DMS79 treated with DMSO at 0.1 percent for 48 hours (cell line): ENCODE measurements at regions not wholly inside any gene's neighbourhood (a gene's known extent, or its start where the extent isn't known, plus 50 kb on each side); places are given as distances from the start of the nearest gene placed in this dataset.
"Not testable (repeated sequence)": the region's sequence is repeated elsewhere in the genome, so short reads cannot be mapped to it uniquely, and the experiment has no call there.

Experiments used
- DNase-seq: peaks from one replicate; lab custom pipeline; 2025; lab: John Stamatoyannopoulos, UW

DNA sequence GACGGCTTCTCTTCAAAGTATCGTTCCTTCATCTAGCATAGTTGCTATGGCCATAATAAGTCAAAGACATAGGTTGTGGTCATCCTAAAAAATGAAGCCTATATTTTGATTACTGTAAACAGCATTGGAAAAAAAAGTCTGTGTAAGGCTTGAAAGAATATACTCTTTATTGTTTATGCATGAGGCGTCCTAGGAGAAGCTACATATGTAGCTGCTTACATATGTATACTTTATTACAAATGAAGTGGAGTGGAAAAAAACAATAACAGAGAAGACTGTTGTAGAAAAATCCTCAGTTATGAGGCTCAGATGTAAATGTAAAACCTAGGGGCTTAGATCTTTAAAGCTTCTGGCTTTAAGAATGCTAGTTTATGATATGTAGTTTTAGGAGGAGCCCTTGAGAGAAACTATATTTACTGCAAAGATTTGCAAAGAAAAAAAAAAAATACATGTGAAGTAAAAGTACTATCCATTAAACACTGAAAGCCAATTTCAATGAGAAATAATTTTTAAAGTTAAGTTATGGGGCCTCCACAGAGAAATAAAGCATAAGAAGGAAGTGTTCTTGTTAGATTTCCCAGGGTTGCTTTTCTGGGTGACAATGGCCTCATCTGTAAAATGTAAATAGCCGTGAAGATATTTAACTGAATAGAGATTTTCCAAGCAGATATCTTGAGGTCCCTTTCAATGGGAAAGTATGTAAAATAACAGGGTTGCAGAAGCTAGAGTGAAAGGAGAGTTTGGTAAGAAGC, 598.2 kb downstream of the TRIML1 start:
- no peak for DNase-seq

DNA sequence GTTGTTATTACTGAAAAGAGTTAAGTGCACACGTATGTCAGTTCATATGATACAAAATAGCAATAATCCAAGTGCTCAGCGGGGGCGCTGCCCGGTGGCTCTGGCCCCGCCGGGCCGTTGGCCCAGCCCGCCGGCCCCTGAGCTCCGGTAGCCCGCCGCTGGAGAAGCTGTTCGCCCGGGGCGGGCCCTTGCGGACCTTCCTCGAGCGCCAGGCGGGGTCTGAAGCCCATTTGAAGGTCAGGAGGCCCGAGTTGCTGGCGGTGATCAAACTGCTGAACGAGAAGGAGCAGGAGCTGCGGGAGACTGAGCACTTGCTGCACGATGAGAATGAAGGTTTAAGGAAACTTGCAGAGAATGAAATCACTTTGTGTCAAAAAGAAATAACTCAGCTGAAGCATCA, 599.0 kb downstream of the TRIML1 start:
- not testable (repeated sequence) for DNase-seq

DNA sequence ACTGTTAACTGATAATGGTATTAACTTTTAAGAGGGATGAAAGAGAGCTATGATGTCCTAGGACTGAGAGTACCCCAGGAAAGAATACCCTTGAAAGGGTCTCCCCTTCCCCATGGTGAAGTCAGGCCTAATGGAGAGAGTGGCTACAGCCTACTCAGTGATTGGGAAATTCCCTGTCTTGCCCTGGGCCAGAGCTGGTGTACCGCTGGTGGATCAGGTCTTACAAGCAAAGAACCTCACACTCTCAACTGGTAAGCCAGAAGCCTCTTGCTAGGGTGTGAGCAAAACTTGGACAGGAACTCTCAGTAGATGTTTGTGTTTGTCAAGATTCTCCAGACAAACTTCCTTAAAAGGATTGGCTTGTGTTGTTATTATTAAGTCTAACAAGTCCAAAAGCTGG, 600.9 kb downstream of the TRIML1 start:
- DNase-seq = not testable (repeated sequence)

DNA sequence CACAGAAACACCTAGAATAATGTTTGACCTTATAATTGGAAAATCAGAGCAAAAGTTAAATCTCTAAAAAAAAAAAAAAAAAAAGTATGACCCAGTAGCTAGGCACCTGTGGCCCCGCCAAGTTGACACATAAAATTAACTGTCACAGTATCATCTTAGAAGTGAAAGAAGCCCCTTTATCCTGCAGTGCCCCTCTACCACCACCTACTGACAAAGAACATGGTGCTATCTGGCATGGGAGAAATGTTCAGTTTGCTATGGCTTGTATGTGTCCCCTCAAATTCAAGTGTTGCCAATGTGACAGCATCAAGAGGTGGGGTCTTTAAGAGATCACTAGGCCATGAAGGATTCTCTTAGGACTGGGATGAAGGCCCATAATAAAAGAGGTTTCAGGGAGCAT, 601.5 kb downstream of the TRIML1 start:
- DNase-seq = not testable (repeated sequence)

DNA sequence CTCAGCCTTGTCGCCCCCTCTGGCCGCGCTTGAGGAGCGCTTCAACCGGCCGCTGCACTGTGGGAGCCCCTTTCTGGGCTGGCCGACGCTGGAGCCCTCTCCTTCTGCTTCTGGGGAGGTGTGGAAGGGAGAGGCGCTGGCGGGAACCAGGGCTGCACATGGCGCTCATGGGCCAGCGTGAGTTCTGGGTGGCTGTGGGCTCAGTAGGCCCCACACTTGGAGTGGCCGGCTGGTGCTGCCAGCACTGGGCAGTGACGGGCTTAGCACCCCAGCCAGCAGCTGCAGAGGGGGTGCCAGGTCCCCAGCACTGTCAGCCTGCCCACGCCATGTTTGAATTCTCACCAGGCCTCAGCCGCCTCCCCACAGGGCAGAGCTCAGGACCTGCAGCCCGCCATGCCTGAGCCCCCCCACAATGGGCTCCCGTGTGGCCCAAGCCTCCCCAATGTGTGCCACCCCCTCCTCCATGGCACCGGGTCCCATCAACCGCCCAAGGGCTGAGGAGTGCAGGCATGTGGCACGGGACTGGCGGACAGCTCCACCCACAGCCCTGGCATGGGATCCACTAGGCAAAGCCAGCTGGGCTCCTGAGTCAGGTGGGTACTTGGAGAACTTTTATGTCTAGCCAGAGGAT, 615.2 kb downstream of the TRIML1 start:
- no peak for DNase-seq

DNA sequence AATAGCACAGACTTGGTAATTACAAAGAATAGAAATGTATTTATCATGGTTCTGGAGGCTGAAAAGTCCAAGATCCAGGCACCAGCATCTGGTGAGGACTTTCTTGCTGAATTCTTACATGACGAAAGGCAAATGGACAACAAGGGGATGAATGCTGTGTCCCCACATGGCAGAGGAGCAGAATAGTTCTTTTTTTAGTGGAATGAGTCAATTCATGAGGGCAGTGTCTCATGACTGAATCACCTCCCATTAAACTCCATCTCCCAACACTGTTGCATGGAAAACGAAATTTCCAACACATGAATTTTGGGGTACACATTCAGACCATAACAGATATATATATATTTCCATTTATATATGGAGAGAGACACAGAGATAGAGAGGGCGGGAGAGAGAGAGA, 628.3 kb downstream of the TRIML1 start:
- DNase-seq = no peak

DNA sequence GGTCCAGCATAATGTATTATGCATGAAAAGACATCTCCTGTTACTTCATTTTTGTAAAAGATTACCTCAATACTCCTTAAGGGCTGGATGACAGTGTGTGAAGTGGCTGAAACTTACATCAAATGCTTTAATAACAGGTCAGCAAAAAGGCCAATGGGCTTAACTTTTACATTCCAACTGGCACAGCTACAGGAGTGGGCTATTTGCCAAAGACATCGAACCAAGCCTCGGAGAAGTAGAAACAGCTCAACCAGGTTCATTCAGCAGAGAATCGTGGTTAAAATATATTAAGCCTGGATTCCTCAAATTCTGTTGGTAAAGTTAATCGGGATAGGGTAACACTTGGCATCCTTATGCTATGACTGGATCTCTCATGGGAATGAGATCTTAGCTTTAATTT, 639.7 kb downstream of the TRIML1 start:
- no peak for DNase-seq

DNA sequence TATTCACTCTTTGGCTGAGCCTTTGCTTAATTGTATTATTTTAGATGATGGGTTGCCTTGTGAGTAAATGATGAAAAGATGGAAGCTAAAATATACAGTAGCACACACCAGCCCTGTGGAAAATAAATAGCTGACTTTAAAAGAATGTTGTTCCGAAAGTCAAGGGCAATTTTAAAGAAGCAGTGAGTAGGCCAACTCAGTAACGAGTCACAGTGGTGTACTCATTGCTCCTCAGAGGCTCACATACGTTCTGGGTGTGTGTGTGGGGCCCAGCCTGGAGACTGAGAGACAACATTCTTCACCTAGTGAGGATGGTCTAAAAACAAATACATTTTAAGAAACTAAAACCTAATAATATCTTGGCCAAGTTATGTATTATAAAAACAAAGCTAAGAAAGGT, 640.3 kb downstream of the TRIML1 start:
- DNase-seq = no peak

DNA sequence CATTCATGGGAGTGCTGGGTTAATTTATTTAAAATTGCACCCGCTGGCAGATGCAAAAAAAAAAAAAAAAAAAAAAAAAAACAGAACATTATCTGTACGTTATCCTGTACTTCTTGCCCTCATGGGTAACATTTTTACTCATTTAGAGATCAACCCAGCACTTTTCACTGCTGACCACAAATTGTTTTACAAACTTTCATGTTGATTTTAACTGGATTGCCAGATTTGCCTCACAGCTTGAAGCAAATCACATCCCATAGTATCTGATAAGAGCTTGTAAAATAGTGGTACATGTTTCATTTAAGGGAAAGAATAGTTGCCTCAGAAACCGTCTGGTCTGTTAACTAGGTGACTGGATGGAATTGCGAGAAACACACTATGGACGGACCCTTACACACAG, 640.8 kb downstream of the TRIML1 start:
- no peak for DNase-seq

DNA sequence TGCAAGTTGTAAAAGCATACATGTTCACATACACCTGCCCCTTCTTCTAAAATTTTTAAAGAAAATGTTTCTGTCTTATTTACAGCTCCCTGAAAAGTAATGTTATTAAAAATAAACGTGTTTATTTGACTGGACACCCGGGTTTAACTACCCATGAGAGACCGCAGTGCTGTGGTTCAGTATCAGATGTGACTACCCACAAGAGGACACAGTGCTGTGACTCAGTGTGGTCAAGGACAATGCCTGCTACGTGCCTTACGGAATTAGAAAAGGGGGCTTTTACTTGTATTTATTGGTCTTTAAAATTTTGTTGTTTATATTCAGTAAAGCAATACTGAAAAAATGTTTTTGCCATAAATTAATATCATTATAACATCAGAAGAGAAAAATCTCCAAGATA, 641.4 kb downstream of the TRIML1 start:
- no peak for DNase-seq

DNA sequence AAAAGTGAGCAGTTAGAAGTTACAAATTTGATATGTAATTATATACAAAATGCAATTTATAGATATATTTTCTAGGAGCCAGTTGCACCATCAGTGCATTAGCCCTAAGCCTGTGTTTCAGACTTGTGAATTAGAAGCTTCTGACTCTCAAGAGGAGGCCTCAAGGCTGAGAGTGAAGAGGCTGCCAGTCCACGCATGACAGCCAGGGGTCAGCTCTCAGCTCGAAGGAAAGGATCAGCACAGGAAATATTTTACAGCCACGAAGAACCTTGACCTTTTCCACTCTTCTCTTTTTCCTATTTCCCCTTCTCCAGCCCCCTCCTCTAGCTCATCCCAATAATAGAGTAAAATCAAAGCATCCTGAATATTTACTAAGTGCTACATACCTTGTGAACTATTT, 642.4 kb downstream of the TRIML1 start:
- DNase-seq = no peak

DNA sequence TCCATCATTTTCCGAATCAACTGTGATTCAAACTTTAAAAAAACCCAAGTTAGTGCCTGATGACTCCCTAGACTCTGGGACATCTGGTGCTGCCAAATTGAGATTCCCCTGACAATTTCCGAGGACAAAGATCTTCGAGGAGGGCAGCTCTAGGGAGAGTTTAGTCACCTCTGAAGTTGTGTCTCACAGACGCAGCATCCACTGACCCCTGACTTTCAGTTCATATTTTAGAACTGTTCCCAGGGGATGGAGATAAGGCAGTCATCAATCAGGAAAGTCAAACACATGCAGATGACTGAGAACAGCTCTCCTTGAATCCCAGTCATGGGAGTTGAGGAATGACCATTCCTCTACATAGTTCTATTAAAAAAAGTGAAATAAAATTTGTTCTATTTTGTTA, 643.9 kb downstream of the TRIML1 start:
- no peak for DNase-seq

DNA sequence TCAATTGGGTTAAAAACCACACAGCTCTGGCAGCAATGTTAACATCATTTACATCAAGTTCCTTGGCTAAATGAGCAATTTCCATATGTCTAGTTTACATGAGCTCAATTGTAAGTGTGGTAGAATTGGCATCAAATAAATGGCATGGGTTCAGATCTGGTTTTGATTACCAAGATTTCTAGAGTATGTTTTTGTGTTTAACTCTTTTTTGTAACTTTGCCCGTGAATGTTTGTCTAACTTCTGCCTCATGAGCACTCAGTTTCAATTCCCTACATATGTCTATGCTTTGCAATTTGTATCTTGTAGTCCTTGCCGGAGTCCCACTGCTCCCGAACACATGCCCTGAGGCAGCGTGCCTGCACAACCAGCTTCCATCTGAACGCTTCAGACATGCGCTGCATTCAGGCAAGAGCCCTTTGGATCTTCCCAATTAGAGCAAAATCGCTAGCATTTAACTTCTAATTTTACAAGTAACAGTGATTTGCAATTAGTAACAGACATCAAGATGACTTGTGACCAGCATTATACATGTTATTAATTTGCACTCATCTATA, 644.4 kb downstream of the TRIML1 start:
- DNase-seq = no peak

DNA sequence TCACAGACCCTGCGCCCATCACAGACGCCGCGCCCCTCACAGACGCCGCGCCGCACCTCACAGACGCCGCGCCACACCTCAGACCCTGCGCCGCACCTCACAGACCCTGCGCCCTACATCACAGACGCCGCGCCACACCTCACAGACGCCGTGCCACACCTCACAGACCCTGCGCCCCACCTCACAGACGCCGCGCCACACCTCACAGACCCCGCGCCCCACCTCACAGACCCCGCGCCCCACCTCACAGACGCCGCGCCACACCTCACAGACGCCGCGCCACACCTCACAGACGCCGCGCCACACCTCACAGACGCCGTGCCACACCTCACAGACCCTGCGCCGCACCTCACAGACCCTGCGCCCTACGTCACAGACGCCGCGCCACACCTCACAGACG, 657.4 kb downstream of the TRIML1 start:
- DNase-seq = not testable (repeated sequence)

DNA sequence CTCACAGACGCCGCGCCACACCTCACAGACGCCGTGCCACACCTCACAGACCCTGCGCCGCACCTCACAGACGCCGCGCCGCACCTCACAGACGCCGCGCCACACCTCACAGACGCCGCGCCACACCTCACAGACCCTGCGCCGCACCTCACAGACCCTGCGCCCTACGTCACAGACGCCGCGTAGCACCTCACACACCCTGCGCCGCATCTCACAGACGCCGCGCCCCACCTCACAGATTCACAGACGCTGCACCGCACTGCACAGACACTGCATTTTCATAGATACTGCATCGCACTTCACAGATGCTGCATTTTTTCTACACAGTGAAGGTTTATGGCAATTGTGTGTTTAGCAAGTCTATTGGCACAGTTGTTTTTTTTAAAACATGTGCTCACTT, 657.8 kb downstream of the TRIML1 start:
- DNase-seq = not testable (repeated sequence)

DNA sequence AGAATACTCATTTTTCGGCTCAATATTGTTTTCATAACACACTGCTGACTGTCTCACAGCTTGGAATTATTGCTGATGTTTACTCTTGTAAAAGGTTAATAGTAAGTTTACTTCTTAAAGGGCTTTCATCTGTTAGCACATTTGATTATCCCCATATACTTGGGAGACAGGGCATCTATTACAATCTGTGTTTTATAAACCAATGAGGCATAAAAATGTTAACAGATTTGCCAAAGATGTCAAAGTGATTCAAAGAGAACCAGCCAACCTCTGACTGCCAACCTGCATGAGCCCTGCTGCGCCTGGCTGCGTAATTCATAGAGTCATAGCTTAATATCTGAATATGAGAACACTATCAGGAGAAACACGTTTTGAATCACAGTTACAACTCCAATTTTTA, 665.6 kb downstream of the TRIML1 start:
- DNase-seq = no peak

DNA sequence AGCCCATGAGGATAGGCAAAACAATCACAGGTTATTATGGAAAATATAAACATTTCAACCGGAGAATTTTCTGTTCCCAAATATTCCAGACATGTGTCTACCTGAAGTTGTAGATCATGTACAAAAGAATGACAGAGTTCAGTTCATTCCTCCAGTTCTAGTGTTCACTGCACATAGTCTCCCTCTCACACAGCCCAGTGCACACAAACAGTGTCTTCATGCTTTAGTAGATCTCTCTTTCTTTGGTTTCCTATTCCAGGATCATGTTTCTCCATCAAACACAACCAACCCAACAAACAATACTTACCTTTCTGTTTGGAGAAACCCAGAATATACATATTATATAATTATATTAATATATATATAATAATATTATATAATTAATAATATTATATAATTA, 671.9 kb downstream of the TRIML1 start:
- no peak for DNase-seq

DNA sequence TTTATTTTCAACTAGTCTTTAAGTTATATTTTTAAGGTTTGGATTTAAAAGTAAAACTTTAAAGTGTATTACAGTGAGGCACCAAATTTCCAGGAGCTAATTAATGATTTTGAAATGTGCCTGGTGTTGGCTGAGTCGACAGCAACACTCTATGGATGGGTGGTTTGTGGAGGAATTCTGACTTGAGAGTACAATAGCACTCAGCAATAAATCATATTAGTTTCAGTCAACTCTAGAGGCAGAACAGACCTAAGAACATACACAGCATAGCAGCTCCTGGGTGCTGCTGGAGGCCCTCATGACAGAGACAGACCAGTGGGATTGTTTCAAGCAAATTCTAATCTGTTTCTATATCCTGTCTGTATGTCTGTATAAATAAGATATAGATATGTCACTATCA, 673.4 kb downstream of the TRIML1 start:
- DNase-seq = no peak

DNA sequence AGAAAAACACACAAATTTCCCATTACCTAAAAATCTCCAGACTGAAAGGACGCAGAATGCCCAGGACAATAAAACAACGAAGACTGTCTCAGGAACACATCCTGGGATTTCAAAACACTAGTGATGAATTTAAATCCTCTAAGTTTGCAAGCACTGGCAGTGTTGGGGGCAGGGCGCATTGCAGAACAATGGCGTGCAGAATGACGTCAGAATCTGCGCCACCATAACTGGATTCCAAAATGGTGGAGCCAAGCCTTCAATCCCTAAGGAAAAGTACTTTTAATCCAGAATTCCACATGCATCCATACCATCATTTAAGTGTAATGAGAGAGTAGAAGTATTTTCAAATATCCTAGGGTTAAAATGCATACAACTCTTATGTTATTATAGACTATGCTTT, 679.1 kb downstream of the TRIML1 start:
- no peak for DNase-seq

DNA sequence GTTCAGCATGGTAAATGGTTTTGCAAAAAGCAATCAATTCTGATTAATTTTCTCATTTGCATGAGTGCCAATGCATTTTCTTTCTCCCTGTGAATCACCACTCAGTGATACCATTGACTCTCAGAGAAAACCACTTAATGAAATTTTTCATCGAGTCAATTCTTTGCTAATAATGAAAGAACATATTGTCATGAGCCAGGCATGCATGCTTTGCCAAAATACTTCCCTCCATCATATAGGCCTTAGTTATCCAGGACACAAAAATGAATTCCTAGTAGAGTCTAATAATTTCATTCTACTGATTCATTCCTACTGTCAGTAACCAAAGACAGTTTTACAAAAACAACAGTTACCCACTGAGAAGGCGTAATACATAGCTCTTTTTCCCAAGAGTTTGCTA, 680.0 kb downstream of the TRIML1 start:
- DNase-seq = no peak

DNA sequence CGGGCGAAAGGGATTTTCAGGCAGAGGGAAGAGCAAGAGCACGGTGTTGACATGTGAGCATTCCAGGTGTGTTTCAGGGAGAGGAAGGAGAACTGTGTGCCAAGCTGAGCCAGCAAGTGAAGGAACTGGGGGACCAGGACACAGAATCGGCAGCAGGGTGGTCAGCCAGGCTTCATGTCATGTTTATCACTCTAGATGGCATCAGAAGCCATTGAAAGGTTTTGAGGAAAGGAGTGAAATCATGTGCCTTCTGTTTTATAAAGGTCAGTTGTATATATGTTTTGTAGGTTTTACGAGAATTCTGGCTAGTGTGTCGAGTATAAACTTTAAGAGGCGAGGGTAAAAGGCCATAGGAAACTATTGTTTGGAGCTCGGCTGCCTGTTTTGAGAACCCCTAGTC, 682.3 kb downstream of the TRIML1 start:
- DNase-seq = no peak

DNA sequence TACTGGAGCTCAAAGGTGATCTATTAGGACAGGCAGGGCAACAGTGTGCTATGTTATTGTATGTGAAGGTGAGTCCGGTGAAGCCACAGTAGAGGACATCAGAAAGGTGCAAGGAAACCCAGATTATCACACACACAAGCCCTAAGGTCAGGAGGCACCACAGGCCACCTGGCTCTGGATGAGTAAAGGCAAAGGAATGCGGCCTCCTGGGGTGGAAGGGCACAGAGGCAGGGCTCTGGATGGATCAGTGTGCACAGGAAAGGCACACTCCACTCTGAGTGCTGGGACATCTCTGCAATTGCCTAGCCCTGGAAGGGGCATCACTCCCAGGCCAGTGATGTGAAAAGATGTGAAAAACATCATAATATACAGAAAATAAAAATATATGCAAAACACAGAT, 683.5 kb downstream of the TRIML1 start:
- no peak for DNase-seq

DNA sequence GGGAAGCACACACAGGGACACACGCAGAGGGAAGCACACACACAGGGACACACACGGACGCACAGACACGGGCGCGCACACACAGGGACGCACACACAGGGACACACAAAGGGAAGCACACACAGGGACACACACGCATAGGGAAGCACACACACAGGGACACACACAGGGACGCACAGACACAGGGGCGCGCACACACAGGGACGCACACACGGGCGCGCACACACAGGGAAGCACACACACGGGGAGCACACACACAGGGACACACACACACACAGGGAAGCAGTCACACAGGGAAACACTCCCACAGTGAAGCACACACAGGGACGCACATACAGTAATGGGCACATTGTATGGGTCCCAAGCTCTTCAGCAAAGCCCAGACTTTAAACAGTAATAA, 685.3 kb downstream of the TRIML1 start:
- no peak for DNase-seq

DNA sequence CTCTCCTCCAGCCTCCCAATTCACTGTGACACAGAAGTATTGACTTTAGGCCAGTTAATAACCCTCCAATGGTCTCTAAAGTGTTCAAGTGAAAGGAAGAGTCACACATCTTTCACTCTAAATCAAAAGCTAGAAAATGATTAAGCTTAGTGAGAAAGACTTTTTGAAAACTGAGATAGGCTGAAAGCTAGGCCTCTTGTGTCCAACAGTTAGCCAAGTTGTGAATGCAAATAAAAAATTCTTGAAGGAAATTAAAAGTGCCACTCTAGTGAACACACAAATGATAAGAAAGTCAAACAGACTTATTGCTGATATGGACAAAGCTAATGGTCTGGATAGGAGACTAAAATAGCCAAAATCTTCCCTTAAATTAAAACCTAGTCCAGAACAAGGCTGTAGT, 687.2 kb downstream of the TRIML1 start:
- DNase-seq = no peak
